Fibroblast of skin of scalp (primary cell): ENCODE measurements at regions not wholly inside any gene's neighbourhood (a gene's known extent, or its start where the extent isn't known, plus 50 kb on each side); places are given as distances from the start of the nearest gene placed in this dataset.

Experiments used
- DNase-seq: peaks from one replicate; pipeline ENCODE4 v3.0.0-alpha.2; 2013

GRCh38 chr7:156148995-156149394 is 336.7 kb upstream of the SHH start:
- DNase-seq = no peak

- no peak for DNase-seq
Observed at GRCh38 chr7:156148547-156148946, 336.3 kb upstream of the SHH start.

GRCh38 chr7:156147756-156148504 is 335.7 kb upstream of the SHH start:
- no peak for DNase-seq

GRCh38 chr7:156147104-156147503 is 334.8 kb upstream of the SHH start:
- no peak for DNase-seq

- DNase-seq = no peak
Observed at GRCh38 chr7:156145996-156146395, 333.7 kb upstream of the SHH start.

- DNase-seq = no peak
Observed at GRCh38 chr7:156145184-156145583, 332.9 kb upstream of the SHH start.

GRCh38 chr7:156143683-156144082 is 331.4 kb upstream of the SHH start:
- no peak for DNase-seq

GRCh38 chr7:156143158-156143557 is 330.9 kb upstream of the SHH start:
- no peak for DNase-seq

GRCh38 chr7:156141941-156142340 is 329.7 kb upstream of the SHH start:
- DNase-seq = no peak

- DNase-seq = no peak
Observed at GRCh38 chr7:156140896-156141295, 328.6 kb upstream of the SHH start.

- no peak for DNase-seq
Observed at GRCh38 chr7:156140447-156140846, 328.2 kb upstream of the SHH start.

- no peak for DNase-seq
Observed at GRCh38 chr7:156139633-156140032, 327.4 kb upstream of the SHH start.

GRCh38 chr7:156139112-156139511 is 326.8 kb upstream of the SHH start:
- DNase-seq = no peak

- no peak for DNase-seq
Observed at GRCh38 chr7:156131881-156132280, 319.6 kb upstream of the SHH start.

- DNase-seq = no peak
Observed at GRCh38 chr7:156129522-156129921, 317.3 kb upstream of the SHH start.

GRCh38 chr7:156128496-156128895 is 316.2 kb upstream of the SHH start:
- no peak for DNase-seq

GRCh38 chr7:156127166-156128134 is 315.2 kb upstream of the SHH start:
- no peak for DNase-seq

GRCh38 chr7:156125841-156126730 is 313.8 kb upstream of the SHH start:
- DNase-seq = no peak

- no peak for DNase-seq
Observed at GRCh38 chr7:156124356-156124755, 312.1 kb upstream of the SHH start.

- no peak for DNase-seq
Observed at GRCh38 chr7:156123362-156123761, 311.1 kb upstream of the SHH start.

- no peak for DNase-seq
Observed at GRCh38 chr7:156122752-156123354, 310.6 kb upstream of the SHH start.

- DNase-seq = no peak
Observed at GRCh38 chr7:156121956-156122355, 309.7 kb upstream of the SHH start.
